H1 (cell line): ENCODE measurements at regions not wholly inside any gene's neighbourhood (a gene's known extent, or its start where the extent isn't known, plus 50 kb on each side); places are given as distances from the start of the nearest gene placed in this dataset.

Experiments used
- CTCF ChIA-PET: fragments of 300-600 bp; sonication (Branson Sonifier 250); formaldehyde crosslinking; loops from one replicate; lab custom pipeline; 2021; ENCODE audit not compliant: partially characterized antibody; lab: Charles Lee
- POLR2A ChIA-PET: fragments of 300-600 bp; sonication (Branson Sonifier 250); formaldehyde crosslinking; loops from one replicate; lab custom pipeline; 2021; ENCODE audit warnings: inconsistent platforms; ENCODE audit not compliant: partially characterized antibody; lab: Charles Lee
- DNase-seq, 2 experiments: peaks; one replicate each; pipeline versions ENCODE4 v3.0.0 to v3.0.0-alpha.2; 2010 to 2022; ENCODE audit warnings: low spot score in 2 of 2, low read depth in 1 of 2, mixed read lengths in 1 of 2
- FAIRE-seq: peaks from 2 replicates; lab custom pipeline; 2011; peaks lifted over from hg19 to GRCh38; lab: Jason Lieb, UNC
- H2AFZ ChIP-seq: 2 replicates; pipeline ENCODE4 v1.8.1; 2012; ENCODE audit warnings: low read length, inconsistent platforms
- H2AK5ac ChIP-seq: 2 replicates; pipeline ENCODE4 v1.6.1; 2013; ENCODE audit warnings: low read depth, low read length
- H2BK120ac ChIP-seq: replicated peaks from 2 replicates; pipeline ENCODE3; 2013; ENCODE audit warnings: low read depth, low read length, inconsistent platforms
- H2BK12ac ChIP-seq: 2 replicates; pipeline ENCODE4 v1.6.1; 2013; ENCODE audit warnings: low read depth, low read length
- H2BK15ac ChIP-seq: 2 replicates; pipeline ENCODE4 v1.6.1; 2013; ENCODE audit warnings: low read length
- H2BK20ac ChIP-seq: 2 replicates; pipeline ENCODE4 v1.6.1; 2013; ENCODE audit warnings: low read length
- H2BK5ac ChIP-seq: 2 replicates; pipeline ENCODE4 v1.6.1; 2013; ENCODE audit warnings: low read depth, low read length
- H3K14ac ChIP-seq: 2 replicates; pipeline ENCODE4 v1.6.1; 2013; ENCODE audit warnings: inconsistent platforms; ENCODE audit not compliant: insufficient read length
- H3K18ac ChIP-seq: 2 replicates; pipeline ENCODE4 v1.6.1; 2013; ENCODE audit warnings: low read length; ENCODE audit errors: extremely low read depth
- H3K23ac ChIP-seq: 2 replicates; pipeline ENCODE4 v1.6.1; 2013; ENCODE audit warnings: inconsistent platforms; ENCODE audit not compliant: insufficient read length
- H3K23me2 ChIP-seq: 2 replicates; pipeline ENCODE4 v1.6.1; 2013; ENCODE audit warnings: low read depth, low read length
- H3K27ac ChIP-seq: 2 replicates; pipeline ENCODE4 v1.6.1; 2011; ENCODE audit warnings: low read depth, low read length, inconsistent platforms
- H3K27me3 ChIP-seq, 4 experiments: replicated peaks in 1 of 4; 1 replicate in 1 of 4; 2 replicates in 3 of 4; pipeline versions ENCODE4 v1.6.1 to v1.8.1; 2011 to 2013; ENCODE audit warnings: low read length in 3 of 4, mild to moderate bottlenecking in 3 of 4, inconsistent platforms in 2 of 4, mixed read lengths in 2 of 4, moderate library complexity in 1 of 4; ENCODE audit not compliant: control insufficient read depth in 3 of 4, insufficient read depth in 3 of 4; ENCODE audit errors: extremely low read depth in 1 of 4
- H3K36me3 ChIP-seq, 4 experiments: 2 replicates each; pipeline versions ENCODE4 v1.6.1 to v1.8.1; 2011 to 2013; ENCODE audit warnings: mild to moderate bottlenecking in 4 of 4, low read length in 3 of 4, moderate library complexity in 2 of 4, control low read depth in 1 of 4, inconsistent platforms in 1 of 4; ENCODE audit not compliant: insufficient read depth in 4 of 4, control insufficient read depth in 2 of 4
- H3K4ac ChIP-seq: replicated peaks from 2 replicates; pipeline ENCODE3; 2013; ENCODE audit warnings: low read length, low read depth, mixed read lengths, inconsistent platforms; ENCODE audit not compliant: insufficient read length
- H3K4me1 ChIP-seq, 4 experiments: replicated peaks in 1 of 4; 1 replicate in 1 of 4; 2 replicates in 3 of 4; pipeline versions ENCODE4 v1.6.1 to v1.8.1; 2011 to 2013; ENCODE audit warnings: low read length in 3 of 4, inconsistent platforms in 2 of 4, mixed read lengths in 1 of 4; ENCODE audit not compliant: insufficient read depth in 4 of 4, control insufficient read depth in 3 of 4
- H3K4me2 ChIP-seq, 2 experiments: 2 replicates each; pipeline versions ENCODE4 v1.6.1 to v1.8.1; 2011 to 2013; ENCODE audit warnings: low read depth in 2 of 2, low read length in 2 of 2, control low read depth in 1 of 2, inconsistent platforms in 1 of 2, mild to moderate bottlenecking in 1 of 2; ENCODE audit not compliant: insufficient read depth in 1 of 2
- H3K4me3 ChIP-seq, 4 experiments: fragments of 200-600, 300-600 bp in 1 of 4; sonication (generic), shearing (Covaris generic), sonication (Bioruptor Twin) in 1 of 4; 2 replicates each; pipeline versions ENCODE4 v1.5.1 to v1.8.1; 2011 to 2016; ENCODE audit warnings: low read length in 4 of 4, low read depth in 3 of 4, control low read depth in 2 of 4, inconsistent platforms in 2 of 4, mild to moderate bottlenecking in 2 of 4, mixed read lengths in 1 of 4, moderate library complexity in 1 of 4; ENCODE audit not compliant: insufficient read depth in 2 of 4; ENCODE audit errors: extremely low read depth in 1 of 4
- H3K56ac ChIP-seq: replicated peaks from 2 replicates; pipeline ENCODE3; 2013; ENCODE audit warnings: low read depth, mild to moderate bottlenecking, mixed read lengths, low read length, inconsistent platforms; ENCODE audit not compliant: insufficient read length
- H3K79me1 ChIP-seq: 2 replicates; pipeline ENCODE4 v1.6.1; 2013; ENCODE audit warnings: low read depth, low read length, control low read depth
- H3K79me2 ChIP-seq, 2 experiments: 2 replicates each; pipeline versions ENCODE4 v1.6.1 to v1.8.1; 2012 to 2013; ENCODE audit warnings: low read length in 2 of 2, mild to moderate bottlenecking in 2 of 2, inconsistent platforms in 1 of 2; ENCODE audit not compliant: insufficient read depth in 2 of 2, control insufficient read depth in 1 of 2
- H3K9ac ChIP-seq, 4 experiments: replicated peaks in 1 of 4; 1 replicate in 1 of 4; 2 replicates in 3 of 4; pipeline versions ENCODE4 v1.6.1 to v1.8.1; 2011 to 2013; ENCODE audit warnings: low read depth in 3 of 4, low read length in 3 of 4, control low read depth in 2 of 4, mild to moderate bottlenecking in 2 of 4, moderate library complexity in 2 of 4, inconsistent platforms in 1 of 4; ENCODE audit errors: extremely low read depth in 1 of 4
- H3K9me3 ChIP-seq, 2 experiments: 2 replicates each; pipeline versions ENCODE4 v1.6.1 to v1.8.1; 2012 to 2013; ENCODE audit warnings: mild to moderate bottlenecking in 2 of 2, moderate library complexity in 2 of 2, control low read depth in 1 of 2, inconsistent platforms in 1 of 2, low read depth in 1 of 2, low read length in 1 of 2, mixed read lengths in 1 of 2; ENCODE audit not compliant: insufficient read depth in 2 of 2
- H4K20me1 ChIP-seq, 2 experiments: replicated peaks in 1 of 2; 2 replicates each; pipeline versions ENCODE3 to v1.8.1; 2011 to 2013; ENCODE audit warnings: inconsistent platforms in 2 of 2, low read length in 2 of 2, mild to moderate bottlenecking in 1 of 2; ENCODE audit not compliant: insufficient read depth in 2 of 2, control insufficient read depth in 1 of 2
- H4K5ac ChIP-seq: 2 replicates; pipeline ENCODE4 v1.6.1; 2013; ENCODE audit warnings: low read length, low read depth, mixed read lengths, inconsistent platforms; ENCODE audit not compliant: insufficient read length
- H4K8ac ChIP-seq: 2 replicates; pipeline ENCODE4 v1.8.0; 2013; ENCODE audit warnings: mild to moderate bottlenecking, moderate library complexity, low read length, inconsistent platforms; ENCODE audit not compliant: insufficient read depth; ENCODE audit errors: extremely low read depth
- H4K91ac ChIP-seq: replicated peaks from 2 replicates; pipeline ENCODE3; 2013; ENCODE audit warnings: low read length, mixed read lengths, inconsistent platforms; ENCODE audit not compliant: insufficient read length
- CBX8 ChIP-seq: fragments of 300-800, 300-1000 bp; sonication (generic); IDR thresholded peaks from 2 replicates; pipeline ENCODE4 v1.7.1; 2016; ENCODE audit warnings: low read depth, low read length, borderline replicate concordance
- CREB1 ChIP-seq: IDR thresholded peaks from 2 replicates; pipeline ENCODE4 v1.6.1; 2012; ENCODE audit warnings: inconsistent platforms
- CTCF ChIP-seq, 3 experiments: IDR thresholded peaks; 1 replicate in 2 of 3; 2 replicates in 1 of 3; pipeline versions ENCODE4 v1.5.1 to v1.6.1; 2011; ENCODE audit warnings: low read length in 3 of 3, mild to moderate bottlenecking in 3 of 3, inconsistent platforms in 2 of 3, low read depth in 1 of 3, moderate library complexity in 1 of 3; ENCODE audit not compliant: insufficient read depth in 1 of 3; ENCODE audit errors: control extremely low read depth in 1 of 3
- KDM5A ChIP-seq: fragments of 200-600 bp; IDR thresholded peaks from 2 replicates; pipeline ENCODE4 v1.7.1; 2012; ENCODE audit warnings: mild to moderate bottlenecking, low read length, inconsistent platforms, mixed read lengths
- RNF2 ChIP-seq: fragments of 200-900, 300-1000 bp; sonication (generic); IDR thresholded peaks from 2 replicates; pipeline ENCODE4 v1.7.1; 2016; ENCODE audit warnings: borderline replicate concordance, low read depth, mild to moderate bottlenecking, antibody characterized with exemption, low read length; ENCODE audit not compliant: poor library complexity, severe bottlenecking; ENCODE audit errors: missing control alignments
- SP1 ChIP-seq: IDR thresholded peaks from 2 replicates; pipeline ENCODE4 v1.6.1; 2011; ENCODE audit warnings: low read depth, low read length
- TAF7 ChIP-seq: optimal IDR thresholded peaks from 2 replicates; pipeline ENCODE3; 2011; ENCODE audit warnings: low read depth, mild to moderate bottlenecking, inconsistent platforms, low read length, moderate library complexity, borderline replicate concordance
- WGBS, 2 experiments: shearing (Covaris generic) in 1 of 2; methylation state at CpG; one replicate each; pipeline versions ENCODE4 v1.1.6 to v1.1.7; 2013 to 2015; ENCODE audit warnings: low lambda C conversion rate in 2 of 2, mixed read lengths in 2 of 2, inconsistent platforms in 1 of 2, low coverage in 1 of 2, missing lambda C conversion rate in 1 of 2; ENCODE audit not compliant: insufficient replicate concordance in 2 of 2, insufficient coverage in 1 of 2, insufficient read length in 1 of 2; ENCODE audit errors: extremely low coverage in 1 of 2, missing lambda C conversion rate in 1 of 2; 5-methylcytosine and 5-hydroxymethylcytosine counted together
- TF ChIP-seq, protein P1 (sequence below): IDR thresholded peaks from 2 replicates; pipeline ENCODE4 v1.6.1; 2011; ENCODE audit warnings: low read length, improper control_type of control experiment
- TF ChIP-seq, protein P2 (sequence below): IDR thresholded peaks from 2 replicates; pipeline ENCODE4 v1.6.1; 2012; ENCODE audit warnings: low read length, inconsistent platforms

- Histone ChIP-seq H3K79me1 (no peaks in the 10 kb centered on the region), H3K4me1 (no peaks in the 10 kb centered on the region), H3K4me2 (no peak overlapping the region), H4K5ac (no peak overlapping the region), H3K9ac (no peak overlapping the region), H2BK12ac (no peak overlapping the region), H3K27ac (no peak overlapping the region), H4K8ac (no peak overlapping the region), H3K9me3 (no peaks in the 10 kb centered on the region), H3K56ac (no peak overlapping the region), H3K36me3 (no peaks in the 10 kb centered on the region), H3K18ac (no peak overlapping the region), H2BK5ac (no peak overlapping the region), H2BK120ac (no peak overlapping the region), H3K4me3 (no peak overlapping the region), H2AK5ac (no peak overlapping the region), H4K91ac (no peak overlapping the region), H3K23me2 (no peaks in the 10 kb centered on the region), H2AFZ (no peak overlapping the region), H3K4ac (no peak overlapping the region), H4K20me1 (no peaks in the 10 kb centered on the region), H3K14ac (no peak overlapping the region), H3K27me3 (no peaks in the 10 kb centered on the region), H3K79me2 (no peaks in the 10 kb centered on the region), H2BK20ac (no peak overlapping the region), H3K23ac (no peak overlapping the region), H2BK15ac (no peak overlapping the region)
- CTCF ChIA-PET = no interaction called here
- WGBS, 2 experiments = 94% methylated on average over 1 of the region's 1 CpG; no CpG with 5 or more reads in 1 of the 2 experiments
- no peak for FAIRE-seq
- POLR2A ChIA-PET = no interaction called here
- DNase-seq = no peak
- TF ChIP-seq, protein P1, sequence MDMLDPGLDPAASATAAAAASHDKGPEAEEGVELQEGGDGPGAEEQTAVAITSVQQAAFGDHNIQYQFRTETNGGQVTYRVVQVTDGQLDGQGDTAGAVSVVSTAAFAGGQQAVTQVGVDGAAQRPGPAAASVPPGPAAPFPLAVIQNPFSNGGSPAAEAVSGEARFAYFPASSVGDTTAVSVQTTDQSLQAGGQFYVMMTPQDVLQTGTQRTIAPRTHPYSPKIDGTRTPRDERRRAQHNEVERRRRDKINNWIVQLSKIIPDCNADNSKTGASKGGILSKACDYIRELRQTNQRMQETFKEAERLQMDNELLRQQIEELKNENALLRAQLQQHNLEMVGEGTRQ = no peak
- no peak for TF ChIP-seq RNF2
- TF ChIP-seq KDM5A = no peak
- TF ChIP-seq, protein P2, sequence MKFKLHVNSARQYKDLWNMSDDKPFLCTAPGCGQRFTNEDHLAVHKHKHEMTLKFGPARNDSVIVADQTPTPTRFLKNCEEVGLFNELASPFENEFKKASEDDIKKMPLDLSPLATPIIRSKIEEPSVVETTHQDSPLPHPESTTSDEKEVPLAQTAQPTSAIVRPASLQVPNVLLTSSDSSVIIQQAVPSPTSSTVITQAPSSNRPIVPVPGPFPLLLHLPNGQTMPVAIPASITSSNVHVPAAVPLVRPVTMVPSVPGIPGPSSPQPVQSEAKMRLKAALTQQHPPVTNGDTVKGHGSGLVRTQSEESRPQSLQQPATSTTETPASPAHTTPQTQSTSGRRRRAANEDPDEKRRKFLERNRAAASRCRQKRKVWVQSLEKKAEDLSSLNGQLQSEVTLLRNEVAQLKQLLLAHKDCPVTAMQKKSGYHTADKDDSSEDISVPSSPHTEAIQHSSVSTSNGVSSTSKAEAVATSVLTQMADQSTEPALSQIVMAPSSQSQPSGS = no peak
- TF ChIP-seq CBX8 = no peak
- no peak for TF ChIP-seq CTCF (IDR thresholded peaks at IDR 0.05; ENCODE audit: control extremely low read depth in 1 of 3, insufficient read depth in 1 of 3, low read depth in 1 of 3, low read length in 3 of 3)
- no peak for TF ChIP-seq TAF7
- no peak for TF ChIP-seq SP1
- no peak for TF ChIP-seq CREB1
Observed at GRCh38 chr12:67459173-67459572, 189.4 kb upstream of the DYRK2 start.
